DOHH2 (cell line): ENCODE measurements at regions not wholly inside any gene's neighbourhood (a gene's known extent, or its start where the extent isn't known, plus 50 kb on each side); places are given as distances from the start of the nearest gene placed in this dataset.
"Not testable (repeated sequence)": the region's sequence is repeated elsewhere in the genome, so short reads cannot be mapped to it uniquely, and the experiment has no call there.

Source experiments
- H3F3A ChIP-seq: fragments of 200-600 bp; sonication (generic), shearing (Covaris generic); 2 replicates; pipeline ENCODE4 v1.6.0; 2016; ENCODE audit warnings: antibody characterized with exemption, mild to moderate bottlenecking; ENCODE audit not compliant: control insufficient read depth, insufficient read depth
- H3K27ac ChIP-seq: fragments of 200-600 bp; sonication (generic); 2 replicates; pipeline ENCODE4 v1.5.1; 2014; ENCODE audit warnings: low read depth, mild to moderate bottlenecking, low read length, moderate library complexity
- H3K27me3 ChIP-seq: fragments of 200-600 bp; sonication (generic); 2 replicates; pipeline ENCODE4 v1.6.1; 2014; ENCODE audit warnings: mild to moderate bottlenecking, low read length, mixed read lengths; ENCODE audit not compliant: control insufficient read depth
- H3K36me3 ChIP-seq: fragments of 200-600 bp; sonication (generic); 2 replicates; pipeline ENCODE4 v1.6.1; 2014; ENCODE audit warnings: mild to moderate bottlenecking, low read length, moderate library complexity, mixed read lengths; ENCODE audit not compliant: control insufficient read depth
- H3K4me1 ChIP-seq: fragments of 200-600 bp; sonication (generic); 2 replicates; pipeline ENCODE4 v1.6.1; 2014; ENCODE audit warnings: mild to moderate bottlenecking, low read length, mixed read lengths; ENCODE audit not compliant: control insufficient read depth
- H3K4me2 ChIP-seq: fragments of 200-600 bp; sonication (generic); 2 replicates; pipeline ENCODE4 v1.6.0; 2014; ENCODE audit warnings: mild to moderate bottlenecking, low read length, moderate library complexity
- H3K4me3 ChIP-seq: fragments of 200-600 bp; sonication (generic); 2 replicates; pipeline ENCODE4 v1.5.1; 2014; ENCODE audit warnings: mild to moderate bottlenecking, low read length, mixed read lengths
- H3K79me2 ChIP-seq: fragments of 200-600 bp; sonication (generic); 2 replicates; pipeline ENCODE4 v1.6.1; 2014; ENCODE audit warnings: mild to moderate bottlenecking, low read length, mixed read lengths; ENCODE audit not compliant: control insufficient read depth
- H3K9me2 ChIP-seq: fragments of 200-600 bp; sonication (generic); replicated peaks from 2 replicates; pipeline ENCODE4 v1.6.1; 2014; ENCODE audit warnings: mild to moderate bottlenecking, low read length, mixed read lengths; ENCODE audit not compliant: control insufficient read depth
- H3K9me3 ChIP-seq: fragments of 200-600 bp; sonication (generic); 2 replicates; pipeline ENCODE4 v1.6.1; 2014; ENCODE audit warnings: antibody characterized with exemption, low read length, mixed read lengths; ENCODE audit not compliant: control insufficient read depth, insufficient read depth
- H4K20me1 ChIP-seq: fragments of 200-600 bp; sonication (generic); 2 replicates; pipeline ENCODE4 v1.6.0; 2014; ENCODE audit warnings: low read depth, mild to moderate bottlenecking, antibody characterized with exemption, low read length, moderate library complexity; ENCODE audit not compliant: control insufficient read depth, insufficient read depth
- CTCF ChIP-seq: fragments of 200-600 bp; sonication (generic); IDR thresholded peaks from one replicate; pipeline ENCODE4 v1.5.1; 2014; ENCODE audit warnings: antibody characterized with exemption, mild to moderate bottlenecking, low read depth, low read length; ENCODE audit not compliant: poor library complexity, severe bottlenecking
- EZH2phosphoT487 ChIP-seq: fragments of 200-600 bp; sonication (generic); IDR thresholded peaks from 2 replicates; pipeline ENCODE4 v1.6.1; 2017; ENCODE audit warnings: borderline replicate concordance, mild to moderate bottlenecking, antibody characterized with exemption, low read length, moderate library complexity, mixed read lengths

- no peaks in the 10 kb centered on the region for H3K4me1 ChIP-seq
- no peaks in the 10 kb centered on the region for H3F3A ChIP-seq
- no peaks in the 10 kb centered on the region for H4K20me1 ChIP-seq
- peaks cover 6% of the 10 kb centered on the region; the same call in 1 of the 2 replicates for H3K9me3 ChIP-seq
- H3K79me2 ChIP-seq, result no peaks in the 10 kb centered on the region
- no peak overlapping the region for H3K4me3 ChIP-seq
- no peaks in the 10 kb centered on the region for H3K36me3 ChIP-seq
- no peaks in the 10 kb centered on the region for H3K27me3 ChIP-seq
- H3K9me2 ChIP-seq, result no peaks in the 10 kb centered on the region
- TF ChIP-seq EZH2phosphoT487 (no peak), CTCF (no peak)
- H3K27ac ChIP-seq, result no peak overlapping the region
- no peak overlapping the region for H3K4me2 ChIP-seq
Observed at GRCh38 chr20:29349836-29350235, 1907.6 kb upstream of the DEFB115 start.

GRCh38 chr20:29375937-29376336 lies 1881.5 kb upstream of the DEFB115 start:
- not testable (repeated sequence) for H3K9me2 ChIP-seq, H3K9me3 ChIP-seq, H3K27me3 ChIP-seq, H3K27ac ChIP-seq, H3K36me3 ChIP-seq, H3K4me2 ChIP-seq, H3K79me2 ChIP-seq, H4K20me1 ChIP-seq, H3K4me1 ChIP-seq, H3K4me3 ChIP-seq, H3F3A ChIP-seq

- H3K9me3 ChIP-seq, H4K20me1 ChIP-seq, H3K27ac ChIP-seq, H3K79me2 ChIP-seq, H3K4me1 ChIP-seq, H3K4me3 ChIP-seq, H3F3A ChIP-seq, H3K27me3 ChIP-seq, H3K36me3 ChIP-seq, H3K4me2 ChIP-seq, H3K9me2 ChIP-seq: not testable (repeated sequence)
Observed at GRCh38 chr20:29392853-29393252, 1864.6 kb upstream of the DEFB115 start.

- Histone ChIP-seq H3K79me2 (no peaks in the 10 kb centered on the region), H3K4me3 (no peak overlapping the region), H3K4me2 (no peak overlapping the region), H3F3A (no peaks in the 10 kb centered on the region), H3K27me3 (no peaks in the 10 kb centered on the region), H4K20me1 (no peaks in the 10 kb centered on the region), H3K27ac (no peak overlapping the region), H3K36me3 (no peaks in the 10 kb centered on the region), H3K9me2 (no peaks in the 10 kb centered on the region), H3K4me1 (no peaks in the 10 kb centered on the region), H3K9me3 (peaks cover 31% of the 10 kb centered on the region)
- TF ChIP-seq EZH2phosphoT487, result no peak
- TF ChIP-seq CTCF, result no peak
Observed at GRCh38 chr20:29408034-29408695, 1849.3 kb upstream of the DEFB115 start.

- H3K4me1 ChIP-seq, H3K27ac ChIP-seq, H3K36me3 ChIP-seq, H3K79me2 ChIP-seq, H3F3A ChIP-seq, H3K27me3 ChIP-seq, H3K4me2 ChIP-seq, H4K20me1 ChIP-seq, H3K9me2 ChIP-seq, H3K4me3 ChIP-seq: not testable (repeated sequence)
- H3K9me3 ChIP-seq, result peaks cover 31% of the 10 kb centered on the region
Observed at GRCh38 chr20:29408707-29409106, 1848.8 kb upstream of the DEFB115 start.

GRCh38 chr20:29409160-29409689 lies 1848.2 kb upstream of the DEFB115 start:
- peaks cover 31% of the 10 kb centered on the region for H3K9me3 ChIP-seq
- not testable (repeated sequence) for H3K4me1 ChIP-seq, H3K27me3 ChIP-seq, H3F3A ChIP-seq, H3K27ac ChIP-seq, H3K36me3 ChIP-seq, H4K20me1 ChIP-seq, H3K4me3 ChIP-seq, H3K79me2 ChIP-seq, H3K9me2 ChIP-seq, H3K4me2 ChIP-seq
